Pancreas (tissue), 10 donors: ENCODE measurements at regions not wholly inside any gene's neighbourhood (a gene's known extent, or its start where the extent isn't known, plus 50 kb on each side); places are given as distances from the start of the nearest gene placed in this dataset.

Experiments
- ATAC-seq, 4 donors: fragments of 200-7000 bp; cut with Tn5 transposase; one replicate each; pipeline versions ENCODE4 v1.8.0 to v1.9.1; 2020; ENCODE audit warnings: mild to moderate bottlenecking in 4 of 4, moderate library complexity in 4 of 4
- DNase-seq, 6 donors: peaks; one replicate each; pipeline ENCODE4 v3.0.0-alpha.2; 2020
- FAIRE-seq: peaks from 2 replicates; lab custom pipeline; 2012; peaks lifted over from hg19 to GRCh38; lab: Jason Lieb, UNC
- H3K27ac ChIP-seq, 4 donors: fragments of 200-600 bp; sonication (generic); 1 replicate in 3 of 4; 2 replicates in 1 of 4; pipeline versions ENCODE4 v1.5.0 to v1.8.0; 2020
- H3K27me3 ChIP-seq, 4 donors: fragments of 200-600 bp; one replicate each; pipeline ENCODE4 v1.8.0; 2021
- H3K36me3 ChIP-seq, 3 donors: fragments of 200-600 bp; sonication (generic) in 1 of 3; one replicate each; pipeline versions ENCODE4 v1.5.0 to v1.8.0; 2020 to 2021
- H3K4me1 ChIP-seq, 3 donors: fragments of 200-600 bp; one replicate each; pipeline ENCODE4 v1.8.0; 2021
- H3K4me3 ChIP-seq, 4 donors: fragments of 200-600 bp; sonication (generic) in 2 of 4; one replicate each; pipeline versions ENCODE4 v1.5.0 to v1.8.0; 2020 to 2021
- H3K9me3 ChIP-seq, 4 donors: fragments of 200-600 bp; one replicate each; pipeline ENCODE4 v1.8.0; 2021
- CTCF ChIP-seq, 4 donors: fragments of 200-600 bp; sonication (generic) in 3 of 4; IDR thresholded peaks; one replicate each; pipeline versions ENCODE4 v1.5.0 to v1.8.0; 2021; ENCODE audit warnings: antibody characterized with exemption in 4 of 4
- WGBS, 2 donors: extraction: QIAGEN DNeasy Blood & Tissue Kit; methylation state at CpG; one replicate each; pipeline ENCODE4 v1.1.7; 2013; 5-methylcytosine and 5-hydroxymethylcytosine counted together
- intact Hi-C, 3 donors: fragments of 100-400 bp; cut with DNase I; formaldehyde crosslinking; loops; one replicate each; pipeline versions ENCODE4 v1.11.1 to v1.14.2; 2022
- donor health status: healthy with polysubstance abuse.
- donor health status: DM: no; HTN: no; CAD: no; lungs with moderate emphysema.
- donor health status: DM: no; HTN: no; CAD: no.
- donor health status: control.
- donor health status: control.
- donor health status: Bipolar disorder and iron deficiency.
- donor health status: DM: yes; HTN: yes; CAD: no.
- donor health status: DM: no; HTN: no; CAD: no.
- donor health status: DM: no; HTN: no; CAD: no.
- donor health status: DM: yes; HTN: yes; CAD: no.

DNA sequence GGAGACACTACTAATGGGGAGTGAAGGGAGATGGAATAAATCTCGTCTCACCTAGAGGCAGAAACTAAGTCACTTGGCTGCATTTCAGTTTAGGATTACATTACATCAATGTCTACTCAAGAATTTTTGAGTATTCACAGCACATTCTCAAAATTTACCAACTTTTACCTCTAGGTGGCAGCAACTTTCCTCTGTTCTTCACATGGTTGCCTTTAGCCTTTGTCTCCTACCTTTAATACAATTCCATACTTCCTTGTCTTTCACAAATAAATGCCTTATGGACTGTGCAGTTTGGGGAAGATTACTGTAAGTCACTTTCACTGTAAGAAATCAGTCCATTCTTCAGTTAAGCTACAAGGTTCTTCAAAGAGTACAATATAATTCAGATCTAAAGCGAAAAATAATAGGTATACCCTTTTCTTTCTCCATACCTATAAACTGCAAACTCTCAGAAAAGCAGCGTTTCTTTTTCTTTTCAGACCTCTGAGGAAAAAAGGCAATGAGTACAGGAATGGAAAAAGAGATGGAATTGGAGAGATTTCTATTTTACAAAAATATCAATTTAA lies 379.4 kb downstream of the KLF12 start:
- H3K4me1 ChIP-seq = no peaks in the 10 kb centered on the region
- H3K4me3 ChIP-seq = no peak overlapping the region
- WGBS, 2 donors = 51 to 58% methylated on average over 3 of the region's 3 CpGs
- no peak overlapping the region for H3K27ac ChIP-seq
- peak; percentile 41 to 65 (median 53) for TF ChIP-seq CTCF (IDR thresholded peaks at IDR 0.05)
- ATAC-seq (peak in 3 of 4 donors; percentile 84 to 89 (median 87)), DNase-seq (peak in 2 of 6 donors; percentile 2 to 18), FAIRE-seq (peak; percentile 88)
- no peaks in the 10 kb centered on the region for H3K9me3 ChIP-seq
- H3K27me3 ChIP-seq = no peaks in the 10 kb centered on the region
- intact Hi-C loops = loop anchor here in 2 of 3 donors (10.0 kb wide), 2 partner anchors 1460 to 1470 kb away; no protein-coding TSS in a partner anchor
- no peaks in the 10 kb centered on the region for H3K36me3 ChIP-seq

DNA sequence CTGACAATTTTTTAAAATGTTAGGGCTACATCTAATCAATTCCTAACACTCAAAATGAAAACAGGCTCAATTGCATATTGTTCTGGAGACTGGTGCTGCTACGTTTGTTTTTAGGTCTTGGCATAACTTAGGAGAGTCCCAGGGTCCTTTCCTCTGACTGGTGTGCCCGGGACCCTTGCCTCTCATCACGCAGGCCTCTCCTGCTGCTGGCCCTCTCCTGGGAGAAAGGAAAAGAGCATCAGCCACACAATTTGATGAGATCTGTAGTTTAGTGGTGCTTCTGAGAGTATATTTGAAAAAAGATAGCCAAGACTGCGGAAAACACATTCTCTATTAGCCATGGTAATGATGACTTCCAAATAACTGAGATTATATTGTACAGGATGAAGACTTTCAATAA lies 380.0 kb downstream of the KLF12 start:
- WGBS, 2 donors = 27 to 39% methylated on average over 4 of the region's 4 CpGs
- FAIRE-seq (no peak), ATAC-seq (no peak), DNase-seq (no peak)
- Histone ChIP-seq H3K27ac (no peak overlapping the region), H3K4me3 (no peak overlapping the region), H3K9me3 (no peaks in the 10 kb centered on the region), H3K36me3 (no peaks in the 10 kb centered on the region), H3K27me3 (no peaks in the 10 kb centered on the region), H3K4me1 (no peaks in the 10 kb centered on the region)
- TF ChIP-seq CTCF (IDR thresholded peaks at IDR 0.05) = no peak
- intact Hi-C loops = loop anchor here in 2 of 3 donors (10.0 kb wide), 2 partner anchors 1461 to 1471 kb away; no protein-coding TSS in a partner anchor

- TF ChIP-seq CTCF (IDR thresholded peaks at IDR 0.05) = no peak
- no peak overlapping the region for H3K4me3 ChIP-seq
- no peak for ATAC-seq
- no peak for FAIRE-seq
- H3K27me3 ChIP-seq = no peaks in the 10 kb centered on the region
- H3K27ac ChIP-seq = no peak overlapping the region
- no peaks in the 10 kb centered on the region for H3K4me1 ChIP-seq
- no peaks in the 10 kb centered on the region for H3K9me3 ChIP-seq
- no peaks in the 10 kb centered on the region for H3K36me3 ChIP-seq
- no peak for DNase-seq
- 65 to 71% methylated on average over 3 of the region's 3 CpGs for WGBS, 2 donors
- intact Hi-C loops = loop anchor here in 2 of 3 donors (10.0 kb wide), 2 partner anchors 1464 to 1474 kb away; no protein-coding TSS in a partner anchor
These were observed 382.9 kb downstream of the KLF12 start for GRCh38 chr13:73751290-73751689.

- DNase-seq (no peak), ATAC-seq (no peak), FAIRE-seq (no peak)
- intact Hi-C loops = no loop called here
- Histone ChIP-seq H3K9me3 (no peaks in the 10 kb centered on the region), H3K36me3 (no peaks in the 10 kb centered on the region), H3K4me3 (no peak overlapping the region), H3K27me3 (no peaks in the 10 kb centered on the region), H3K27ac (no peak overlapping the region), H3K4me1 (no peaks in the 10 kb centered on the region)
- WGBS, 2 donors = 88 to 100% methylated on average over 1 of the region's 1 CpG
- no peak for TF ChIP-seq CTCF (IDR thresholded peaks at IDR 0.05)
These were observed 385.8 kb downstream of the KLF12 start for GRCh38 chr13:73748404-73748803.

DNA sequence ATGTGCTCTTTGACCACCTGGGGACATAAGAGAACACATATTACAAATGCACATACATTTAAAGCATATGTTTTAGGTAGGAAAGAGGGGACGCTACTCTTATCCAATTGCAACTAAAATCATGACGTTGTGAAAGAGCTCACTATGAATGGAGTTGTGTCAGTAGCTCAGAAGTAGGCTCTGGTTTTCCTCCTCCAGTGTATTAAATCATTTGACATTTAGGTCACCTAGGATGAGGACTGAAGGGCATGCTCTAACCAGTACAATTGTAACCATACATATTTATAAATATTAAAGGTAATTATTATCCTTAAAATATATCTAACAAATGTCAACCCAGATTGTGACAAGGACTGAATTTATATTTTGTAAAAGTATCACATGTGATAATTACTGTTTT lies 389.0 kb downstream of the KLF12 start:
- Histone ChIP-seq H3K36me3 (no peaks in the 10 kb centered on the region), H3K4me1 (no peaks in the 10 kb centered on the region), H3K4me3 (no peak overlapping the region), H3K27ac (no peak overlapping the region), H3K27me3 (no peaks in the 10 kb centered on the region), H3K9me3 (no peaks in the 10 kb centered on the region)
- intact Hi-C loops = no loop called here
- 63 to 81% methylated on average over 2 of the region's 2 CpGs for WGBS, 2 donors
- TF ChIP-seq CTCF (IDR thresholded peaks at IDR 0.05) = no peak
- no peak for ATAC-seq
- no peak for FAIRE-seq
- no peak for DNase-seq
